Prostate gland (tissue), 2 donors: ENCODE measurements at regions not wholly inside any gene's neighbourhood (a gene's known extent, or its start where the extent isn't known, plus 50 kb on each side); places are given as distances from the start of the nearest gene placed in this dataset.

ENCODE experiments used
- DNase-seq: peaks from one replicate; pipeline ENCODE4 v3.0.0-alpha.2; 2019; ENCODE audit warnings: low spot score
- H3K27ac ChIP-seq, 2 donors: fragments of 200-600 bp; sonication (generic); 2 replicates each; pipeline ENCODE4 v1.5.1; 2017 to 2019
- H3K27me3 ChIP-seq: fragments of 200-600 bp; sonication (generic); replicated peaks from 2 replicates; pipeline ENCODE4 v1.5.1; 2019; ENCODE audit not compliant: insufficient read depth
- H3K36me3 ChIP-seq, 2 donors: fragments of 200-600 bp; sonication (generic); 1 replicate in 1 of 2; 2 replicates in 1 of 2; pipeline versions ENCODE4 v1.5.1 to v1.8.1; 2017 to 2019
- H3K4me1 ChIP-seq: fragments of 200-600 bp; sonication (generic); replicated peaks from 2 replicates; pipeline ENCODE4 v1.5.1; 2019
- H3K4me3 ChIP-seq, 2 donors: fragments of 200-600 bp; sonication (generic); 2 replicates each; pipeline ENCODE4 v1.5.1; 2017 to 2019
- H3K9me3 ChIP-seq: fragments of 200-600 bp; sonication (generic); 2 replicates; pipeline ENCODE4 v1.5.1; 2017
- POLR2A ChIP-seq: fragments of 450-650 bp; IDR thresholded peaks from one replicate; pipeline ENCODE4 v1.6.1; 2016; ENCODE audit warnings: antibody characterized with exemption, mild to moderate bottlenecking
- POLR2AphosphoS5 ChIP-seq: sonication (generic); formaldehyde crosslinking; IDR thresholded peaks from one replicate; pipeline ENCODE4 v1.6.1; 2017; ENCODE audit warnings: antibody characterized with exemption
- WGBS: methylation state at CpG from one replicate; pipeline ENCODE4 v1.1.5; 2018; 5-methylcytosine and 5-hydroxymethylcytosine counted together
- intact Hi-C: fragments of 100-400 bp; cut with DNase I; formaldehyde crosslinking; loops from one replicate; pipeline ENCODE4 v1.14.2; 2022
- TF ChIP-seq, protein P1 (sequence below), 4 experiments: fragments of 200-600 bp in 2 of 4; fragments of 450-650 bp in 2 of 4; sonication (generic) in 2 of 4; IDR thresholded peaks; 1 replicate in 3 of 4; 2 replicates in 1 of 4; pipeline ENCODE4 v1.5.1; 2016 to 2019; ENCODE audit warnings: antibody characterized with exemption in 4 of 4, mild to moderate bottlenecking in 2 of 4, moderate library complexity in 2 of 4

DNA sequence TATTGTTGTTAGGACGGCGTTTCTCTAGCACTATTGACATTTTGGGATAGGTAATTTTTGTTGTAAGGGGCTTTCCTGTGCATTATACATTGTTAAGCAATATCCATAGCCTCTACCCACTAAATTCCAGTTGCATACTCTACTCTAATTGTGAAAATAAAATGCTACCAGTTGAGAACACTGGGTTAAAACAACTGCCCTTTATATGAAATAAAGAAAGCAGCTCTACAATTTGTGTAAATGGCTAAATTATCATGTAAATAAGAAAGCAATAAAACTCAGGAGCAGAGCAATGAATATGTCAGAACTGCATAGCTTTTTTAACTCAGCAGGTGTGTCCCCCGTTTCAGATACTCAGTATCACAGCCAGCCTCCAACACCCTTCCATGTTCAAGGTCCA is 812.7 kb upstream of the NRXN1 start:
- intact Hi-C loops: no loop called here
- Histone ChIP-seq H3K4me3 (no peak overlapping the region), H3K4me1 (no peaks in the 10 kb centered on the region), H3K27me3 (no peaks in the 10 kb centered on the region), H3K36me3 (no peaks in the 10 kb centered on the region), H3K27ac (no peak overlapping the region), H3K9me3 (no peaks in the 10 kb centered on the region)
- TF ChIP-seq, protein P1, sequence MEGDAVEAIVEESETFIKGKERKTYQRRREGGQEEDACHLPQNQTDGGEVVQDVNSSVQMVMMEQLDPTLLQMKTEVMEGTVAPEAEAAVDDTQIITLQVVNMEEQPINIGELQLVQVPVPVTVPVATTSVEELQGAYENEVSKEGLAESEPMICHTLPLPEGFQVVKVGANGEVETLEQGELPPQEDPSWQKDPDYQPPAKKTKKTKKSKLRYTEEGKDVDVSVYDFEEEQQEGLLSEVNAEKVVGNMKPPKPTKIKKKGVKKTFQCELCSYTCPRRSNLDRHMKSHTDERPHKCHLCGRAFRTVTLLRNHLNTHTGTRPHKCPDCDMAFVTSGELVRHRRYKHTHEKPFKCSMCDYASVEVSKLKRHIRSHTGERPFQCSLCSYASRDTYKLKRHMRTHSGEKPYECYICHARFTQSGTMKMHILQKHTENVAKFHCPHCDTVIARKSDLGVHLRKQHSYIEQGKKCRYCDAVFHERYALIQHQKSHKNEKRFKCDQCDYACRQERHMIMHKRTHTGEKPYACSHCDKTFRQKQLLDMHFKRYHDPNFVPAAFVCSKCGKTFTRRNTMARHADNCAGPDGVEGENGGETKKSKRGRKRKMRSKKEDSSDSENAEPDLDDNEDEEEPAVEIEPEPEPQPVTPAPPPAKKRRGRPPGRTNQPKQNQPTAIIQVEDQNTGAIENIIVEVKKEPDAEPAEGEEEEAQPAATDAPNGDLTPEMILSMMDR (IDR thresholded peaks at IDR 0.05): no peak
- TF ChIP-seq POLR2A: no peak
- no peak for TF ChIP-seq POLR2AphosphoS5
- no peak for DNase-seq
- 56% methylated on average over 3 of the region's 3 CpGs for WGBS

DNA sequence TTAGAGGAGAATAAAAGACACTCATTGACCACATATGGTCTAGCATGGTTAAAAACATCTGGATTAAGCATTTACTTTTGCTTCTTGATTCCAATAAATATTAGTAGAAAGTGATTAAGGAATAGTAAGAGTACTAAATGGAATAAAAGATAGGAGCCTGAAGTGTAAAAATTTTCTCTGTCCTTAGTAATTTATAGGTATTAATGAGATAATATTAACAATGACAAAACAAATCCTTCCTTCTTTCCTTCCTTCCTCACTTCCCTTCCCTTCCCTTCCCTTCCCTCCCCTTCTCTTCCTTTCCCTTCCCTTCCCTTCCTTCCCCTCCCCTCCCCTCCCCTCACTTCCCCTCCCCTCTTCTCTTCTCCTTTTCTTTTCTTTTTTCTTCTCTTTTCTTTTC is 797.5 kb upstream of the NRXN1 start:
- no peaks in the 10 kb centered on the region for H3K27me3 ChIP-seq
- H3K36me3 ChIP-seq: no peaks in the 10 kb centered on the region
- no peak overlapping the region for H3K27ac ChIP-seq
- DNase-seq: no peak
- intact Hi-C loops: no loop called here
- no peaks in the 10 kb centered on the region for H3K9me3 ChIP-seq
- no peak overlapping the region for H3K4me3 ChIP-seq
- TF ChIP-seq, protein P1 (IDR thresholded peaks at IDR 0.05): no peak
- TF ChIP-seq POLR2AphosphoS5: no peak
- no peak for TF ChIP-seq POLR2A
- H3K4me1 ChIP-seq: no peaks in the 10 kb centered on the region

GRCh38 chr2:51825823-51826222 is 793.9 kb upstream of the NRXN1 start:
- Histone ChIP-seq H3K4me3 (no peak overlapping the region), H3K36me3 (no peaks in the 10 kb centered on the region), H3K27me3 (no peaks in the 10 kb centered on the region), H3K27ac (no peak overlapping the region), H3K9me3 (no peaks in the 10 kb centered on the region), H3K4me1 (no peaks in the 10 kb centered on the region)
- DNase-seq: no peak
- intact Hi-C loops: no loop called here
- TF ChIP-seq POLR2AphosphoS5 (no peak), POLR2A (no peak)
- TF ChIP-seq, protein P1 (IDR thresholded peaks at IDR 0.05): no peak
- WGBS: 26% methylated on average over 1 of the region's 1 CpG

DNA sequence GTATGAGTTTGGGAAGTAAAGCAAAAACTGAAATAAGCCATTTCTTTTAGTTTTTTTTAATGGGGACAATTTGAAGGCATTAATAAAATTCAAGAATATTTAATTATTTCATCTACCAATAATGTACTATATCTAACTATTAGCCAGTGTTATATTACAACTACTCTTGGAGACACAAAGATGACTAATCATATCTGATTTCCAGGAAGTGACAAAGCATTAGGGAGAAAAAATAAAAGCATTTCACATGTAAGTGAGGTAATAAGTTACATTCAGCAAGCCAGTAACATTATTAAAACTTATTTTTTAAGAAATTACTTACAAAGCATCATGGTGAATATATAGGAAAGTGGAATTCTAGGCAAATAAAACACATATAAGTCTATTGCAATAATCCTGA is 781.3 kb upstream of the NRXN1 start:
- Histone ChIP-seq H3K4me1 (no peaks in the 10 kb centered on the region), H3K4me3 (no peak overlapping the region), H3K36me3 (no peaks in the 10 kb centered on the region), H3K27ac (no peak overlapping the region), H3K27me3 (no peaks in the 10 kb centered on the region), H3K9me3 (no peaks in the 10 kb centered on the region)
- intact Hi-C loops: no loop called here
- no peak for TF ChIP-seq POLR2A
- TF ChIP-seq, protein P1 (IDR thresholded peaks at IDR 0.05): no peak
- TF ChIP-seq POLR2AphosphoS5: no peak
- no peak for DNase-seq

DNA sequence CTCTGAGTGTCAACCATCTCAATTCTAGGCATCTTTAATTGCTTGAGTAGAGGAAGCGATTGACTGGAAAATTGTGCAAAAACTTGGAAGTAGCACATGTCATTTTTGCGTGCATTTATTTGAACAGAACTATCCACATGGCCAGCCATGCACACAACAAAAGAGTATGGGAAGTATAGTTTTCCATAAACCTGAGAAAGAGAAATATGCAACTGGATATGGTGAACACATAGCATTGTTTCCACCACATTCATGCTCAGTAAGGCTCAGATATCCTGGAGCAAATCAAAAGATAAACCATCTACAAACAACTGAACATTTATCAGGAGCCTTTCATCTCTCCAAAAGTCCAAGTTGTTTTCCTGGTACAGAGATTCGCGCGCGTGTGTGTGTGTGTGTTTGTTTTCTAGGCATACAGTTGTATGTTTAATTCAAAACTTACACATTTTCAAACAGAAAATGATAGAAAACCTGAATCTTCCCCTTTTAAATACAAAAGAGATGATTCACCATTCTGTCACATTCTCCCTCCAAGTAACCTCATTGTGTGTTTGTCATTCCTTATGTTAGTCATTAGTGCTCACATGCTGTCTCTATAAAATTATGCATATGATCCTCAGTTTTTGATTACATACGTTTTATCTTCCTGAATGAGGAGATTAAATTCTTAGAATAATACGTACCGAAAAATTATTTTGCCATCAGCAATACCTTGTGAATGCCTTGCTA is 780.4 kb upstream of the NRXN1 start:
- Histone ChIP-seq H3K4me1 (no peaks in the 10 kb centered on the region), H3K27me3 (no peaks in the 10 kb centered on the region), H3K36me3 (no peaks in the 10 kb centered on the region), H3K9me3 (no peaks in the 10 kb centered on the region), H3K27ac (no peak overlapping the region), H3K4me3 (no peak overlapping the region)
- 68% methylated on average over 9 of the region's 9 CpGs for WGBS
- TF ChIP-seq POLR2AphosphoS5 (no peak), POLR2A (no peak)
- TF ChIP-seq, protein P1 (IDR thresholded peaks at IDR 0.05): no peak
- no peak for DNase-seq
- intact Hi-C loops: no loop called here
